ENCODE measurements at regions not wholly inside any gene's neighbourhood (a gene's known extent, or its start where the extent isn't known, plus 50 kb on each side); places are given as distances from the start of the nearest gene placed in this dataset.
A peak's percentile ranks its signal among the peaks of the same experiment; 100 is the strongest.

DNA sequence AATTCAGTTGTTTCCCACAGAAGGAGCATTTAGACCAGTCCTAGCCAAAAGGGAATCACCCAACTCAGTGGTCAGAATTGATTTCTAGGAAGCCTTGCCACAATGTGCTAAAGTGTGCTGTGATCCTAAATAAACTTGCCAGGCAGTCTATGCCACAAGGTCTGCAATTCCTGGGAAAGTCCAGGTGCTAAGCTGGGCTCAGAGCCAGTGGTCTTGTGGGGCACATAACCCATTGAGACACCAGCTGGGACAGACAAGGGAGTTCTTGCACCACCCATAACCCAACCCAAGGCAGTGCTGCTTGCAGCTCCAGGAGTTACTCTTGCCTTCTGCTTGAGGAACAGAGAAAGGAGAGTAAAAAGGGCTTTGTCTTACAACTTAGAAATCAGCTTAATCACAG lies 489.5 kb upstream of the SPRY2 start:
- no peaks in the 10 kb centered on the region for H3K27me3 ChIP-seq
- H3K9me3 ChIP-seq = peaks cover 0 to 9% (median 3%) of the 10 kb centered on the region in 4 donors
- no peak overlapping the region for H3K27ac ChIP-seq
- no peaks in the 10 kb centered on the region for H3K36me3 ChIP-seq
- no peak for TF ChIP-seq EP300 (IDR thresholded peaks at IDR 0.05)
- TF ChIP-seq POLR2A (IDR thresholded peaks at IDR 0.05) = no peak
- TF ChIP-seq POLR2AphosphoS5 (IDR thresholded peaks at IDR 0.05) = no peak
- TF ChIP-seq, protein P1, sequence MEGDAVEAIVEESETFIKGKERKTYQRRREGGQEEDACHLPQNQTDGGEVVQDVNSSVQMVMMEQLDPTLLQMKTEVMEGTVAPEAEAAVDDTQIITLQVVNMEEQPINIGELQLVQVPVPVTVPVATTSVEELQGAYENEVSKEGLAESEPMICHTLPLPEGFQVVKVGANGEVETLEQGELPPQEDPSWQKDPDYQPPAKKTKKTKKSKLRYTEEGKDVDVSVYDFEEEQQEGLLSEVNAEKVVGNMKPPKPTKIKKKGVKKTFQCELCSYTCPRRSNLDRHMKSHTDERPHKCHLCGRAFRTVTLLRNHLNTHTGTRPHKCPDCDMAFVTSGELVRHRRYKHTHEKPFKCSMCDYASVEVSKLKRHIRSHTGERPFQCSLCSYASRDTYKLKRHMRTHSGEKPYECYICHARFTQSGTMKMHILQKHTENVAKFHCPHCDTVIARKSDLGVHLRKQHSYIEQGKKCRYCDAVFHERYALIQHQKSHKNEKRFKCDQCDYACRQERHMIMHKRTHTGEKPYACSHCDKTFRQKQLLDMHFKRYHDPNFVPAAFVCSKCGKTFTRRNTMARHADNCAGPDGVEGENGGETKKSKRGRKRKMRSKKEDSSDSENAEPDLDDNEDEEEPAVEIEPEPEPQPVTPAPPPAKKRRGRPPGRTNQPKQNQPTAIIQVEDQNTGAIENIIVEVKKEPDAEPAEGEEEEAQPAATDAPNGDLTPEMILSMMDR (IDR thresholded peaks at IDR 0.05) = no peak
- H3K4me3 ChIP-seq = no peak overlapping the region
- ATAC-seq (ENCODE audit: low FRiP score in 2 of 2) = no peak
- no peaks in the 10 kb centered on the region for H3K4me1 ChIP-seq
- no peak for DNase-seq

DNA sequence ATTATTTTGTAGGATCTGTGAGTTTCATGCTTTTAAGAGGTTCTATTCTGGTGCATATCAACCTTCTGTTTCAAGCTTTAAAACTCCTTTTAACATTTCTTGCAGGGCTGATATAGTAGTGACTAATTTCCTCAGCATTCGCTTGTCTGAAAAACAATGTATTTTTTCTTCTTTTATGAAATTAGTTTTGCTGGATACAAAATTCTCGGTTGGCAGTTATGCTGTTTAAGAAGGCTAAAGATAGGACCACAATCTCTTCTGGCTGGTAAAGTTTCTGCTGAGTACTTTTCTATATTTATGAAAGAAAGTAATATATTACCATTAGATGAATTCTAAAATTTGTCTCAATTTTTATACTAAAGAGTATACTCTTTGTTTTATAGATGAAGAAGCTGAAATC lies 487.8 kb upstream of the SPRY2 start:
- H3K27ac ChIP-seq = no peak overlapping the region
- WGBS, 2 donors = 97% methylated on average over 2 of the region's 2 CpGs
- H3K9me3 ChIP-seq = peaks cover 0 to 7% (median under 1%) of the 10 kb centered on the region in 4 donors
- DNase-seq = no peak
- no peaks in the 10 kb centered on the region for H3K27me3 ChIP-seq
- no peak overlapping the region for H3K4me3 ChIP-seq
- no peak for TF ChIP-seq EP300 (IDR thresholded peaks at IDR 0.05)
- TF ChIP-seq, protein P1 (IDR thresholded peaks at IDR 0.05) = no peak
- no peak for TF ChIP-seq POLR2AphosphoS5 (IDR thresholded peaks at IDR 0.05)
- TF ChIP-seq POLR2A (IDR thresholded peaks at IDR 0.05) = no peak
- no peaks in the 10 kb centered on the region for H3K4me1 ChIP-seq
- no peaks in the 10 kb centered on the region for H3K36me3 ChIP-seq
- no peak for ATAC-seq (ENCODE audit: low FRiP score in 2 of 2)

DNA sequence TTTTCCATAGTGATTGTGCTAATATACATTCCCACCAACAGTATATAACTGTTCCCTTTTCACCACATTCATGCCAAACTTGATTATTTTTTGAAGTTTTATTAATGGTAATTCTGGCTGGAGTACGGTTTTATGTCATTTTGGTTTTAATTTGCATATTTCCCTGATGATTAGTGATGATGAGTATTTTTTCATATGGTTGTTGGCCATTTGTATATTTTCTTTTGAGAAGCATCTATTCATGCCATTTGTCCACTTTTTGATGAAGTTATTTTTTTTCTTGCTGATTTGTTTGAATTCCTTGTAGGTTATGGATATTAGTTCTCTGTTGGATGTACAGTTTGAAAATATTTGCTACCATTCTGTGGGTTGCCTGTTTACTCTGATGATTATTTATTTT lies 484.4 kb upstream of the SPRY2 start:
- 81 to 86% methylated on average over 1 of the region's 1 CpG for WGBS, 2 donors
- Histone ChIP-seq H3K4me3 (no peak overlapping the region), H3K9me3 (peaks cover 0 to 7% (median 0%) of the 10 kb centered on the region in 4 donors), H3K4me1 (no peaks in the 10 kb centered on the region), H3K27ac (no peak overlapping the region), H3K36me3 (no peaks in the 10 kb centered on the region), H3K27me3 (no peaks in the 10 kb centered on the region)
- no peak for ATAC-seq (ENCODE audit: low FRiP score in 2 of 2)
- TF ChIP-seq POLR2AphosphoS5 (IDR thresholded peaks at IDR 0.05) (no peak), POLR2A (IDR thresholded peaks at IDR 0.05) (no peak), EP300 (IDR thresholded peaks at IDR 0.05) (no peak)
- TF ChIP-seq, protein P1 (IDR thresholded peaks at IDR 0.05) = no peak
- no peak for DNase-seq

DNA sequence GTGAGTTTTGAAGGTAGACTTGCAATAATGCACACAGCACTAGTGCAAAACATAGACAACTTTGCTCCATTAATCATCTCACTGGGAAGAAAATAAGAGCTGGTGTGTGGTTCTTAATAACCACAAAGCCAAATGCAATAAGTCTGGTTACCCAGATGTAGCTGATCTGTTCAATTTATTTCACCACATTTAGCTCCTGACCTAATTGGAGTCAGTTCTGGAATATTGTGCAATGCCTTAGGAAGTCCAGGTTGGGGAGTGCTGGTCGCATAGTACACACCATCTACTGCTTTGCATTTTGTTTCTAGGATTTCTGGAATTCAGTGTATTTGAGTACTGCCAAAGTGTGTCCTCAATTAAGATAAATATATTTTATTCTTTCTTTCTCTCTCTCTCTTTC lies 483.3 kb upstream of the SPRY2 start:
- WGBS, 2 donors = 22 to 31% methylated on average over 1 of the region's 1 CpG
- no peak overlapping the region for H3K27ac ChIP-seq
- peak in 1 of 2 donors; percentile 83 for ATAC-seq (ENCODE audit: low FRiP score in 2 of 2)
- no peaks in the 10 kb centered on the region for H3K4me1 ChIP-seq
- H3K9me3 ChIP-seq = peaks cover 0 to 5% (median 0%) of the 10 kb centered on the region in 4 donors
- no peak for TF ChIP-seq POLR2A (IDR thresholded peaks at IDR 0.05)
- TF ChIP-seq EP300 (IDR thresholded peaks at IDR 0.05) = no peak
- TF ChIP-seq, protein P1 (IDR thresholded peaks at IDR 0.05) = no peak
- TF ChIP-seq POLR2AphosphoS5 (IDR thresholded peaks at IDR 0.05) = no peak
- DNase-seq = no peak
- no peak overlapping the region for H3K4me3 ChIP-seq
- H3K27me3 ChIP-seq = no peaks in the 10 kb centered on the region
- no peaks in the 10 kb centered on the region for H3K36me3 ChIP-seq

DNA sequence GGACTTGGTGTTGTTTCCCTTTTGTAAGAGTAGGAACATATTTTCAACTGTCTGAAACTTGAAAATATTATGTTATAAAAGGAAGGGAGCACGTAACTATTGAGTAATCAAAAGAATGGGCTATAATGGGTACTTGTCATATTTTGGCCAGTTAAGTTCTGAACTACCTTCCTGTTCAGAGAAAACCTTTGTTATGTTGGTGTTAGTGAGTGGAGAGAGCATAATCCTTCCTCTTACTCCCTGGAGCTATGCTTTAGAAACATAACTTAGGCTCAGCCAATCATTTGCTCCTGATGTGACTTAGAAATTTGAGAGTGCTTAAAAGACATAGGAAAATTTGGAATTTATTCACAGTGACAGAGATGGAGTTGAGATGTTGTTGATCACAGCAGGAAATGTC lies 482.5 kb upstream of the SPRY2 start:
- TF ChIP-seq, protein P1 (IDR thresholded peaks at IDR 0.05) = no peak
- TF ChIP-seq POLR2A (IDR thresholded peaks at IDR 0.05) = no peak
- TF ChIP-seq POLR2AphosphoS5 (IDR thresholded peaks at IDR 0.05) = no peak
- no peak for TF ChIP-seq EP300 (IDR thresholded peaks at IDR 0.05)
- no peaks in the 10 kb centered on the region for H3K36me3 ChIP-seq
- H3K4me3 ChIP-seq = no peak overlapping the region
- no peak for DNase-seq
- no peaks in the 10 kb centered on the region for H3K4me1 ChIP-seq
- 11 to 29% methylated on average over 1 of the region's 1 CpG for WGBS, 2 donors
- ATAC-seq (ENCODE audit: low FRiP score in 2 of 2) = no peak
- no peaks in the 10 kb centered on the region for H3K9me3 ChIP-seq
- no peak overlapping the region for H3K27ac ChIP-seq
- no peaks in the 10 kb centered on the region for H3K27me3 ChIP-seq

Measured in upper lobe of left lung (tissue), 6 donors.